ENCODE measurements at regions not wholly inside any gene's neighbourhood (a gene's known extent, or its start where the extent isn't known, plus 50 kb on each side); places are given as distances from the start of the nearest gene placed in this dataset.

DNA sequence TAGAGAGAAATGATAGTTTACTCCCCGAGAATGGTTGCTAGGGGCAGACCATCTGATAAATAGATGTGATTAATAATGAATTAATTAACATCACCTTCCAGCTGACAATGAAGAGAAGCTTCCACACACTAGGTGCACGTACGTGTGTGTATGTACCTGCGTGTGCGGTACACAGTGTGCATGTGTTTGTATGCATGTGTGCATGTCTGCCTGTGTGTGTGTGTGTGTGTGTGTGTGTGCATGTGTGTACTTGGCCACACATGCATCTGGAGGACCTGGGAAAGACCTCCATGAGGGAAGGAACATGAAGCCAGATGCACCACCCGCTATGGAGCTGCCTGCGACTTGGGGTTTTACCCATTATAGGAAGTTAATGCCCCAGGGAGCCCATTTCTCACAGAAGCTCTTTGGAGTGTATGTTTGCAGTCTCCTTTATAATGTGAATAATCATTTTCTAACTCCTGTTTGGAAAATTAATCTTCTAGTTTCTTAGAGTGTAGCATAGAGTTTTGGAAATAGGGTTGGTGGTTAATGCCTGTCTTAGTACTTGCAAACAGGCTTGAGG, 229.1 kb downstream of the ENGASE start:
- TF ChIP-seq EP300 (IDR thresholded peaks at IDR 0.05) (no peak), POLR2A (IDR thresholded peaks at IDR 0.05) (no peak), POLR2AphosphoS5 (IDR thresholded peaks at IDR 0.05) (no peak)
- TF ChIP-seq, protein P1, sequence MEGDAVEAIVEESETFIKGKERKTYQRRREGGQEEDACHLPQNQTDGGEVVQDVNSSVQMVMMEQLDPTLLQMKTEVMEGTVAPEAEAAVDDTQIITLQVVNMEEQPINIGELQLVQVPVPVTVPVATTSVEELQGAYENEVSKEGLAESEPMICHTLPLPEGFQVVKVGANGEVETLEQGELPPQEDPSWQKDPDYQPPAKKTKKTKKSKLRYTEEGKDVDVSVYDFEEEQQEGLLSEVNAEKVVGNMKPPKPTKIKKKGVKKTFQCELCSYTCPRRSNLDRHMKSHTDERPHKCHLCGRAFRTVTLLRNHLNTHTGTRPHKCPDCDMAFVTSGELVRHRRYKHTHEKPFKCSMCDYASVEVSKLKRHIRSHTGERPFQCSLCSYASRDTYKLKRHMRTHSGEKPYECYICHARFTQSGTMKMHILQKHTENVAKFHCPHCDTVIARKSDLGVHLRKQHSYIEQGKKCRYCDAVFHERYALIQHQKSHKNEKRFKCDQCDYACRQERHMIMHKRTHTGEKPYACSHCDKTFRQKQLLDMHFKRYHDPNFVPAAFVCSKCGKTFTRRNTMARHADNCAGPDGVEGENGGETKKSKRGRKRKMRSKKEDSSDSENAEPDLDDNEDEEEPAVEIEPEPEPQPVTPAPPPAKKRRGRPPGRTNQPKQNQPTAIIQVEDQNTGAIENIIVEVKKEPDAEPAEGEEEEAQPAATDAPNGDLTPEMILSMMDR (IDR thresholded peaks at IDR 0.05) = no peak
- 73 to 84% (median 81%) methylated on average over 7 of the region's 7 CpGs for whole genome bisulfite sequencing, 5 donors
- H3K9me3 ChIP-seq = no peaks in the 10 kb centered on the region
- no peak overlapping the region for H3K27ac ChIP-seq
- intact Hi-C loops (cut with DNase I; ENCODE audit: low total_unique reads) = no loop called here
- H3K27me3 ChIP-seq = peaks cover 0 to 58% (median 24%) of the 10 kb centered on the region in 3 donors
- H3K36me3 ChIP-seq = no peaks in the 10 kb centered on the region
- H3K4me1 ChIP-seq = peaks cover 0 to 25% (median 12%) of the 10 kb centered on the region in 4 donors
- no peak for DNase-seq
- H3K4me3 ChIP-seq = no peak overlapping the region

GRCh38 chr17:79301469-79301868, 226.8 kb downstream of the ENGASE start:
- no peak for DNase-seq
- no peak overlapping the region for H3K27ac ChIP-seq
- H3K4me3 ChIP-seq = no peak overlapping the region
- H3K27me3 ChIP-seq = peaks cover 0 to 69% (median 35%) of the 10 kb centered on the region in 3 donors
- no peaks in the 10 kb centered on the region for H3K36me3 ChIP-seq
- TF ChIP-seq POLR2A (IDR thresholded peaks at IDR 0.05) = no peak
- TF ChIP-seq POLR2AphosphoS5 (IDR thresholded peaks at IDR 0.05) = no peak
- TF ChIP-seq, protein P1 (IDR thresholded peaks at IDR 0.05) = no peak
- no peak for TF ChIP-seq EP300 (IDR thresholded peaks at IDR 0.05)
- H3K4me1 ChIP-seq = peaks cover 0 to 13% (median 6%) of the 10 kb centered on the region in 4 donors
- WGBS, 5 donors = 61 to 77% (median 72%) methylated on average over 7 to 8 of the region's 8 CpGs
- intact Hi-C loops (cut with DNase I; ENCODE audit: low total_unique reads) = no loop called here
- H3K9me3 ChIP-seq = no peaks in the 10 kb centered on the region

DNA sequence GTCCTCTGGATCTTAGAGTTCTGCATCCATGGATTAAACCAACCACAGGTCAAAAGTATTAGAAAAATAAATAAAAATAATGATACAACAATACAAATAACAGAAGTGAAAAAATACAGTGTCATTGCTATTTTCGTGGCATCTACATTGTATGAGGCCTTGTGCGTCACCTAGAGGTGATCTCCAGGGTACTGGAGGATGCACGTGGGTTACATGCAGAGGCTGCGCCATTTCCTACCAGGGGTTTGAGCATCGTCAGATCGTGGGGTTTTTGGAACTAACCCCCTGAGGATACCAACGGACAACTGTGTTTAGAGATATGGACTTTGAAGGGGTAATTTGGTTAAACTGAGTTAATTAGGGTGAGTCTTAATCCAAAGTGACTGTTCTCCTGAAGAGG, 224.7 kb downstream of the ENGASE start:
- no peak for DNase-seq
- no peaks in the 10 kb centered on the region for H3K9me3 ChIP-seq
- intact Hi-C loops (cut with DNase I; ENCODE audit: low total_unique reads) = no loop called here
- no peaks in the 10 kb centered on the region for H3K4me1 ChIP-seq
- no peak overlapping the region for H3K27ac ChIP-seq
- no peaks in the 10 kb centered on the region for H3K36me3 ChIP-seq
- WGBS, 5 donors = 67 to 84% (median 78%) methylated on average over 7 of the region's 7 CpGs
- no peak for TF ChIP-seq EP300 (IDR thresholded peaks at IDR 0.05)
- TF ChIP-seq POLR2A (IDR thresholded peaks at IDR 0.05) = no peak
- TF ChIP-seq, protein P1 (IDR thresholded peaks at IDR 0.05) = no peak
- no peak for TF ChIP-seq POLR2AphosphoS5 (IDR thresholded peaks at IDR 0.05)
- no peak overlapping the region for H3K4me3 ChIP-seq
- peaks cover 0 to 64% (median 26%) of the 10 kb centered on the region in 3 donors for H3K27me3 ChIP-seq

DNA sequence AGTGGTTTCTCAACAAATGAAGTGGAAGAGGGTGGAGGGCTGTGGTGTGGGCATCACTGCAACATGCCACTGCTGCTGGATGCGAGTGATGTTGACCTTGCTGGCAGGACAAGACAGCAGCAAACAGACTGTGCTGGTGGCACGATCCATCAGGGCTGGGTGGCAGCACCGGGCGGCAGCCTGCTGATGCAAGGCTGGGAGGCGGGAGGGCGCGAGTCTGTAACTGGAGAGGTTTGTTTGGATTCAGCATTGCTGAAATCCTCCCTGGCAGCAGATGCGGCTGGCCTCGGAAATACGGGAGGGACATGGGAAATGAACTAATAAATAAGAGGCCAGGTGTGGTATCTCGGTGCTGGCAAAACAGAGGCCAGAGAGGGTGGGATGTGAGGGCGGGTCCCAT, 224.2 kb downstream of the ENGASE start:
- no peaks in the 10 kb centered on the region for H3K4me1 ChIP-seq
- peaks cover 0 to 64% (median 26%) of the 10 kb centered on the region in 3 donors for H3K27me3 ChIP-seq
- no peak for TF ChIP-seq POLR2AphosphoS5 (IDR thresholded peaks at IDR 0.05)
- TF ChIP-seq POLR2A (IDR thresholded peaks at IDR 0.05) = no peak
- TF ChIP-seq, protein P1 (IDR thresholded peaks at IDR 0.05) = no peak
- TF ChIP-seq EP300 (IDR thresholded peaks at IDR 0.05) = no peak
- WGBS, 5 donors = 48 to 61% (median 52%) methylated on average over 8 to 12 of the region's 12 CpGs
- no peak overlapping the region for H3K4me3 ChIP-seq
- H3K36me3 ChIP-seq = no peaks in the 10 kb centered on the region
- H3K27ac ChIP-seq = no peak overlapping the region
- no peaks in the 10 kb centered on the region for H3K9me3 ChIP-seq
- intact Hi-C loops (cut with DNase I; ENCODE audit: low total_unique reads) = no loop called here
- DNase-seq = no peak
